Ramos (cell line): ENCODE measurements at regions not wholly inside any gene's neighbourhood (a gene's known extent, or its start where the extent isn't known, plus 50 kb on each side); places are given as distances from the start of the nearest gene placed in this dataset.

Experiments used
- in situ Hi-C: fragments of 300-500 bp; cut with MboI; formaldehyde crosslinking; loops from one replicate; pipeline ENCODE4 v1.14.3; 2022; ENCODE audit warnings: low sequenced_read_pairs; ENCODE audit not compliant: unreplicated experiment

- in situ Hi-C loops = no loop called here
Observed at GRCh38 chr21:38968887-38969543, 163.3 kb downstream of the ETS2 start.

DNA sequence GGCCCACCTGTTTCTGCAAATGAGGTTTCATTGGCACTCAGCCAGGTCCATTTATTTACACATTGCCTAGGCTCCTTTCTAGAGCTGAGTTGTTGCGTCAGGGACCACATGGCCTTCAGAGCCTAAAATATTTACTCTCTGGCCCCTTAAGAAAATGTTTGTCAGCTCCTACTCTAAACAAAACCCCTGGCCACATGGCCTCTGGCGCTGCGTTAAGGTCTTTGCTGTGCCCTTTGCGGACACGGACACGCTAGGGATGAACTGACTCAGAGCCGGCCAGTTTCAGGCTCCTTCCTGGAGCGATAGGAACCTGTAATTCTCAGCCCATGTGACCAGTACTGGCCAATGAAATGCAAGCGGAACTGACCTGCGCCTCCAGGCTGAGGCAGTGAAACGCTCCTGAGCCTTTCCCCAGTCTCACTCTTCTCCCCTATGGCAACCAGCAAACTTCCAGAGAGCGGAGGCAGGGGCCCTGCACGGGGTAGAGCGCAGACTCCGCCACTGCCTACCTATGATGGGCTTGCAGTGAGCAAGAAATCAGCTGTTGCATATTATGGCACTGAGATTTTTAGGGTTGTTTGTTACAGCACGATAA is 160.3 kb downstream of the ETS2 start:
- in situ Hi-C loops = no loop called here

DNA sequence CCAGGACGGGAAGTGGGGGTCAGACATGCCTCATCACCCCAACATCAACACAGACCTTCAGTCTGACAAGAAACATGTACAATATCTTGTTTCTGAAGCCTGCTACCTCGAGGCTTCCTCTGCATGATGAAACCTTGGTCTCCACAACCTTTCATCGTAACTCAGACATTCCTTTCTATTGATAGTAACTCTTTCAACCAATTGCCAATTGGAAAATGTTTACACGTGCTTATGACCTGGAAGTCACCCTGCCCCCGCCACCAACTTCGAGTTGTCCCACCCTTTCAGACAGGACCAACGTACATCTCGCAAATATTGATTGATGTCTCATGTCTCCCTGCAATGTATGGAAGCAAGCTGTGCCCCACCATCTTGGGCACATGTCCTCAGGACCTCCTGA is 159.5 kb downstream of the ETS2 start:
- in situ Hi-C loops = no loop called here

GRCh38 chr21:38963006-38963405 is 157.3 kb downstream of the ETS2 start:
- in situ Hi-C loops = no loop called here

- in situ Hi-C loops = no loop called here
Observed at GRCh38 chr21:38960251-38960650, 154.5 kb downstream of the ETS2 start.

- in situ Hi-C loops = no loop called here
Observed at GRCh38 chr21:38959692-38960061, 153.9 kb downstream of the ETS2 start.

GRCh38 chr21:38958940-38959691 is 153.4 kb downstream of the ETS2 start:
- in situ Hi-C loops = no loop called here

DNA sequence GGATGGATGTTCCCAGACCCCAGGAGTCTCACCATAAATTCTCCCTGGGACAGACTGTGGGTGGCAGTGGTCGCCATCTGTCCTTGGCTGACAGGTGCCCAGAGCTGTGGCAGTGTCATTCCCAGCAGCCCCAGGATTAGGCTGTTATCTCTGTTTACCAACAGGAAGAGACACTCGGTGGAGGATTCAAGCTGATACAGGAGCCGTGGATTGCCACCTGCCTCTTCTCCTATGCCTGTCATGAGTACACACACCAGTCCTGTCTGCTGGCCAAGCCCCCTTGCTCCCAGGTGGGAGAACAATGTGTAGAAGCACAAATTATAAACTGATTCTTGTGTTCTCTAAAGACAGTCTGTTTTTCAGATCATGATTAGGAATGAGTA is 152.6 kb downstream of the ETS2 start:
- in situ Hi-C loops = no loop called here

DNA sequence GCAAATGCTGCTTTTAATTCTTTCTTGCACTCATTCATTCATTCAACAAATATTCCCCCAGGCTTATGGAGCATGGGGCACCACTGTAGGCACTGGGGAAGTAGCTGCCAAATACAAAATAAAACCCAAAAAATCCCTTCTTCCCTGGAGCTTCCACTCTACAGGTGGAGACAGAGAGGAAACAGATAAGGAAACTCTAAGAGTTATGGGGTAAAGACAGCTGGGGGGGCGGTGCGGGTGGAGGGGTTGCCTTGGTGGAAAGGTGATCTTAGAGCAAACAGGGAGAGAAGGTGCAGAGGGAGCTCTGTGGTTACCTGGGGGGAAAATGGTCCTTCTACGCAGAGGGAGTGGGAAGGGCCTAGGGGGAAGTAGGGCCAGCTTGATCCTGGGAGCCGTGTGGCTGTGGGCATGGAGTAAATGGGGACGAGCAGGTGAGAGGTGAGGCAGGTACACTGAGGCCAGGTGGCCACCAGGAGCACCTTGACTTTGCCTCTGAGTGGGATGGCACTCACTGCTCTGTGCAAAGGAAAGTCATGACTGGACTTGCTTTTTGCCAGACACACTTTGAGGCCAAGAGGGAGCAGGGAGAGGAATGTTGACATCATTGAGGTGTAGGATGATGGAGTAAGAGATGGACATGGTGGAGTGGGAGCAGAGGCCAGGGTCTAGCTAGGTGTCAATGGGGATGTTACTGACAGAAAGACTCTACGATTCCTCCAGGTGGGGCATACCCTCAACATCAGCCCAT is 152.0 kb downstream of the ETS2 start:
- in situ Hi-C loops = no loop called here

DNA sequence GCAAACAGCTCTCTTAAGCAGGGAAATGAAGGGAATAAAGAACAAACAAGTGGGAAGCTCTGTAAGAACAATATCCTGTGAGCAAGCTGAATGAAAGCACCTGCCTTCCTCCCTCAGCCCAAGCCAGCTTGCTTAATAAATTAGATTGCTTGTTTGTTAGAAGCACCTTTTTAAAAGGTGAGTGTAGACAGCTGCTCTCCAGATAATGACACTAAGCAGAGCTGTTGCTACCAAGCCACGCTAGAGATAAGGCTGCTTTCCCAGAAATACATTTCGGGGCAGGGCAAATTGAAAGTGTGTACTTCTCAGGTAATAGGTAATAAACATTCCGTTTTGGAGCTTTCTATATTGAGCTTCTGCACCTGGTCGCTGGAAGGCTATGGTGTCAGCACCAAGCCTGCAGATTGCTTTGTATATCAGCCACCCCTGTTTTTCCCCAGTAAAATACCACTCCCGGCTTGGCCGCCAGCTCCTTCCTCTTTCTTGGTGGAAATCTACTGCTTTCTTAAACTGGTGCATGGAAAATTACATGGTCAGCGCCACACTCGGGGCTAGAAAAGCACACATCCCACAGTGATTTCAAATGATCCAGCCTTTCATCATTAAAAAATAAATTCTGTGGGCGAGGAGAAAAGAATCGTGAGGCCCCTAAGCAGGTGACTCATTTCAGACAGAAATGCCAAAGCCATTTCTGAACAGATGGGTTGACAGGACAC is 151.3 kb downstream of the ETS2 start:
- in situ Hi-C loops = no loop called here

DNA sequence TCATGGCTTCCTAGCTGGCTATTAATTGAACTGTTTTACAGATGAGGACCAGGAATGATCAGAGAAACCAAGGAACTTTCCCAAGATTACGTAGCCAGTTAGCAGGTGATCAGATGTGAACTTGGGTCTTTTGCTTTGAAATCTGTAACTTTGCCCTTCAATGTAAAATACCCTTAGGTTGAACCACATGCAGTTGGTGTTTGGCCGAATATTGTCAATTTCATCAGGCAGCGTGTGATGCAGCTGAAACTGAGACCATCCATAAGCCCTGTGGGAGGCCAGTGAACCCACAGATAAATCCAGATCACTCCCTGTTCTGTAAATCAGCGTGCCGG is 150.8 kb downstream of the ETS2 start:
- in situ Hi-C loops = no loop called here

GRCh38 chr21:38956007-38956406 is 150.3 kb downstream of the ETS2 start:
- in situ Hi-C loops = no loop called here

- in situ Hi-C loops = no loop called here
Observed at GRCh38 chr21:38955495-38955894, 149.8 kb downstream of the ETS2 start.

- in situ Hi-C loops = no loop called here
Observed at GRCh38 chr21:38954588-38955004, 148.9 kb downstream of the ETS2 start.

GRCh38 chr21:38953516-38953915 is 147.8 kb downstream of the ETS2 start:
- in situ Hi-C loops = no loop called here

GRCh38 chr21:38952890-38953289 is 147.2 kb downstream of the ETS2 start:
- in situ Hi-C loops = no loop called here

DNA sequence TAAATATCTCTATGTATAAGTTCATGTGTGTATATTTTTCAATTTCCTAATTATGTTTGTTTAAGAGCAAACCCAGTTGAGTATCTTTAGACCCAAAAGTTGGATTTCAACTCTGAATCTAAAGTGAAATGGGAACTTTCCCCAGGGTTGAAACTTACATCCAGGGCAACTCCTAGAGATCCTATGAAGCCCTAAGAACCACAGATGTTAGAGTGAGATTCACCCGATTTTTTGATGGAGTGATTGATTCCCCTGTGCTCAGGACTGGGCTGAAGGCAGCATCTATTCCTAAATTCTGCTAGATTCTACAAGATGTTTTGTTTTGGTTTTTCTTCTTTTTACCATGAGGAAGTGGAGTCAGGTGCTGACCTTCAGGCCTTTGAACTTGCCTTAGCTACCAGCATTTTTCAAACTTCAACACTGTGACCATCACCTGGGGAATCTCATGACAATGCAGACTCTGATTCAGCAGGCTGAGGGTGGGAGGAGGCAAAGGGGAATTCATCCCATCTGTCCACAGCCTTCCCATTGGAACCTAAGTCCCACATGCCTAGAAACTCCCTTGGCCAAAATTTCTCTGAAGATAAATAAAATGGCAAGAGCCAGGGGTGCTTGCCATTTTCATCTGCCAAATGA is 145.5 kb downstream of the ETS2 start:
- in situ Hi-C loops = no loop called here

GRCh38 chr21:38950435-38951094 is 144.8 kb downstream of the ETS2 start:
- in situ Hi-C loops = no loop called here

DNA sequence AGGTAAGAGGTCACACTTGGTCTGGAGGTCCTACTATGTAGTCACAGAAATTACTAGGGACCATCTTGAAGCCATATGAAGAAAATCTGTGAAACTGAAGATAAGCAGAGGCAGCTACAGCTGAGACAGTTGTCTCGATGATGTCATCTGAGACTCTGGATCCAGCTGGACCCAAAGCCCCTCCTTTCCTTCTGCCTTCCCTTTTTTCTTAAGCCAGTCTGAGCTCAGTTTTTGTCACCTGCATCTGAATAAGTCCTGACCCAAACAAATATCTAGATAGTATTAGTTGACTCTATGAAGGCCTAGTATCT is 143.3 kb downstream of the ETS2 start:
- in situ Hi-C loops = no loop called here
